Neutrophil (primary cell): ENCODE measurements at regions not wholly inside any gene's neighbourhood (a gene's known extent, or its start where the extent isn't known, plus 50 kb on each side); places are given as distances from the start of the nearest gene placed in this dataset.

Source experiments
- H3K27ac ChIP-seq: fragments of 200-600 bp; sonication (generic); 2 replicates; pipeline ENCODE4 v1.5.1; 2016; ENCODE audit warnings: mild to moderate bottlenecking, moderate library complexity
- H3K27me3 ChIP-seq: fragments of 200-600 bp; sonication (generic); 2 replicates; pipeline ENCODE4 v1.6.0; 2016; ENCODE audit warnings: mild to moderate bottlenecking
- H3K36me3 ChIP-seq: fragments of 200-600 bp; sonication (generic); 2 replicates; pipeline ENCODE4 v1.5.1; 2017
- H3K4me1 ChIP-seq, 2 experiments: fragments of 200-600 bp in 1 of 2; sonication (generic) in 1 of 2; 1 replicate in 1 of 2; 2 replicates in 1 of 2; pipeline versions ENCODE4 v1.5.1 to v1.6.1; 2013 to 2016; ENCODE audit warnings: low read depth in 1 of 2, low read length in 1 of 2, mild to moderate bottlenecking in 1 of 2, moderate library complexity in 1 of 2; ENCODE audit not compliant: control insufficient read depth in 1 of 2, insufficient read depth in 1 of 2
- H3K4me3 ChIP-seq, 2 experiments: fragments of 200-600 bp in 1 of 2; sonication (generic) in 1 of 2; 1 replicate in 1 of 2; 2 replicates in 1 of 2; pipeline ENCODE4 v1.5.1; 2013 to 2016; ENCODE audit warnings: low read depth in 1 of 2, low read length in 1 of 2, mild to moderate bottlenecking in 1 of 2, moderate library complexity in 1 of 2
- H3K9me3 ChIP-seq: fragments of 200-600 bp; sonication (generic); 2 replicates; pipeline ENCODE4 v1.5.1; 2016
- CTCF ChIP-seq: fragments of 200-600 bp; sonication (generic); IDR thresholded peaks from 2 replicates; pipeline ENCODE4 v1.5.1; 2016; ENCODE audit warnings: antibody characterized with exemption

GRCh38 chr22:19574247-19574646 lies 50.0 kb upstream of the CLDN5 start:
- no peak overlapping the region for H3K27ac ChIP-seq
- H3K27me3 ChIP-seq, result peaks cover 14% of the 10 kb centered on the region
- no peaks in the 10 kb centered on the region for H3K9me3 ChIP-seq
- H3K36me3 ChIP-seq, result no peaks in the 10 kb centered on the region
- H3K4me1 ChIP-seq, result no peaks in the 10 kb centered on the region
- TF ChIP-seq CTCF, result no peak
- no peak overlapping the region for H3K4me3 ChIP-seq

- Histone ChIP-seq H3K27me3 (peaks cover 22% of the 10 kb centered on the region), H3K4me1 (no peaks in the 10 kb centered on the region), H3K27ac (no peak overlapping the region), H3K9me3 (no peaks in the 10 kb centered on the region), H3K4me3 (no peak overlapping the region), H3K36me3 (no peaks in the 10 kb centered on the region)
- TF ChIP-seq CTCF, result no peak
These were observed 52.5 kb upstream of the CLDN5 start for GRCh38 chr22:19576460-19577421.

- Histone ChIP-seq H3K4me3 (no peak overlapping the region), H3K27ac (no peak overlapping the region), H3K9me3 (no peaks in the 10 kb centered on the region), H3K4me1 (no peaks in the 10 kb centered on the region), H3K36me3 (no peaks in the 10 kb centered on the region), H3K27me3 (peaks cover 22% of the 10 kb centered on the region)
- TF ChIP-seq CTCF, result no peak
These were observed 53.3 kb upstream of the CLDN5 start for GRCh38 chr22:19577422-19577966.

GRCh38 chr22:19578180-19579004 lies 54.2 kb upstream of the CLDN5 start:
- H3K4me1 ChIP-seq, result no peaks in the 10 kb centered on the region
- H3K36me3 ChIP-seq, result no peaks in the 10 kb centered on the region
- H3K27ac ChIP-seq, result no peak overlapping the region
- no peak overlapping the region for H3K4me3 ChIP-seq
- H3K9me3 ChIP-seq, result no peaks in the 10 kb centered on the region
- no peak for TF ChIP-seq CTCF
- peaks cover 22% of the 10 kb centered on the region for H3K27me3 ChIP-seq

- Histone ChIP-seq H3K4me1 (no peaks in the 10 kb centered on the region), H3K9me3 (no peaks in the 10 kb centered on the region), H3K4me3 (no peak overlapping the region), H3K36me3 (no peaks in the 10 kb centered on the region), H3K27ac (no peak overlapping the region), H3K27me3 (peaks cover 22% of the 10 kb centered on the region)
- TF ChIP-seq CTCF, result no peak
These were observed 55.1 kb upstream of the CLDN5 start for GRCh38 chr22:19579115-19579811.
